Panc1 (cell line): ENCODE measurements at regions not wholly inside any gene's neighbourhood (a gene's known extent, or its start where the extent isn't known, plus 50 kb on each side); places are given as distances from the start of the nearest gene placed in this dataset.

Experiments used
- ATAC-seq: fragments of 200-7000 bp; cut with Tn5 transposase; 2 replicates; pipeline ENCODE4 v1.9.1; 2020; ENCODE audit warnings: mild to moderate bottlenecking, moderate library complexity
- BruUV-seq: library from RNA; stranded (reverse); fragments of 400-500 nt; replicated peaks from 2 replicates; lab custom pipeline; 2021; lab: Mats Ljungman, UMichigan
- CTCF ChIA-PET: fragments of 300-600 bp; sonication (Branson Sonifier 250); formaldehyde crosslinking; loops from one replicate; lab custom pipeline; 2022; ENCODE audit warnings: antibody characterized with exemption; lab: Charles Lee
- POLR2A ChIA-PET: fragments of 300-600 bp; sonication (Branson Sonifier 250); formaldehyde crosslinking; loops from one replicate; lab custom pipeline; 2022; ENCODE audit warnings: antibody characterized with exemption; lab: Charles Lee
- DNase-seq: peaks from one replicate; pipeline ENCODE4 v3.0.0-alpha.2; 2010; ENCODE audit warnings: low read depth, low spot score
- H3K27ac ChIP-seq: 2 replicates; pipeline ENCODE4 v1.5.1; 2011; ENCODE audit warnings: mild to moderate bottlenecking, low read length, inconsistent platforms
- H3K27me3 ChIP-seq: fragments of 200-500 bp; sonication (Bioruptor generic); 2 replicates; pipeline ENCODE4 v1.6.0; 2014; ENCODE audit warnings: low read length, inconsistent platforms; ENCODE audit not compliant: control insufficient read depth, insufficient read depth
- H3K36me3 ChIP-seq: fragments of 200-500 bp; sonication (Bioruptor generic); 2 replicates; pipeline ENCODE4 v1.5.1; 2014; ENCODE audit warnings: inconsistent platforms, mild to moderate bottlenecking, low read length, moderate library complexity; ENCODE audit not compliant: control insufficient read depth, insufficient read depth
- H3K4me1 ChIP-seq: 2 replicates; pipeline ENCODE4 v1.5.1; 2011; ENCODE audit warnings: inconsistent platforms, mild to moderate bottlenecking, low read length, moderate library complexity; ENCODE audit not compliant: control insufficient read depth, insufficient read depth
- H3K4me3 ChIP-seq, 2 experiments: 2 replicates each; pipeline ENCODE4 v1.5.1; 2011 to 2012; ENCODE audit warnings: low read depth in 2 of 2, low read length in 2 of 2, mild to moderate bottlenecking in 2 of 2, inconsistent platforms in 1 of 2, moderate library complexity in 1 of 2
- H3K9me3 ChIP-seq: fragments of 200-500 bp; sonication (Bioruptor generic); 2 replicates; pipeline ENCODE4 v1.5.1; 2014; ENCODE audit warnings: low read depth, mild to moderate bottlenecking, inconsistent platforms, low read length, moderate library complexity; ENCODE audit not compliant: control insufficient read depth, insufficient read depth
- POLR2AphosphoS5 ChIP-seq: IDR thresholded peaks from 2 replicates; pipeline ENCODE4 v1.6.1; 2012; ENCODE audit warnings: mild to moderate bottlenecking, low read depth, low read length, moderate library complexity
- SIN3A ChIP-seq: IDR thresholded peaks from 2 replicates; pipeline ENCODE4 v1.6.1; 2012; ENCODE audit warnings: low read depth, mild to moderate bottlenecking, low read length, moderate library complexity, borderline replicate concordance; ENCODE audit not compliant: insufficient read depth
- TCF7L2 ChIP-seq: IDR thresholded peaks from 2 replicates; pipeline ENCODE4 v1.6.1; 2011; ENCODE audit warnings: mild to moderate bottlenecking, low read depth, low read length, inconsistent platforms
- in situ Hi-C: cut with HindIII; loops from 2 replicates; pipeline ENCODE4 v1.10.0; 2016; ENCODE audit warnings: low sequenced_read_pairs, low pct_unique_long_range_greater_than_20kb
- intact Hi-C: fragments of 100-400 bp; cut with micrococcal nuclease; formaldehyde crosslinking; loops from one replicate; pipeline ENCODE4 v1.10.0; 2022; ENCODE audit not compliant: unreplicated experiment
- TF ChIP-seq, protein P1 (sequence below): fragments of 450-650 bp; IDR thresholded peaks from 2 replicates; pipeline ENCODE4 v1.5.1; 2017; ENCODE audit warnings: mild to moderate bottlenecking
- TF ChIP-seq, protein P2 (sequence below), 2 experiments: IDR thresholded peaks; 2 replicates each; pipeline ENCODE4 v1.6.1; 2011 to 2012; ENCODE audit warnings: low read depth in 2 of 2, control low read depth in 1 of 2, low read length in 1 of 2, mild to moderate bottlenecking in 1 of 2, moderate library complexity in 1 of 2; ENCODE audit not compliant: insufficient read depth in 1 of 2

DNA sequence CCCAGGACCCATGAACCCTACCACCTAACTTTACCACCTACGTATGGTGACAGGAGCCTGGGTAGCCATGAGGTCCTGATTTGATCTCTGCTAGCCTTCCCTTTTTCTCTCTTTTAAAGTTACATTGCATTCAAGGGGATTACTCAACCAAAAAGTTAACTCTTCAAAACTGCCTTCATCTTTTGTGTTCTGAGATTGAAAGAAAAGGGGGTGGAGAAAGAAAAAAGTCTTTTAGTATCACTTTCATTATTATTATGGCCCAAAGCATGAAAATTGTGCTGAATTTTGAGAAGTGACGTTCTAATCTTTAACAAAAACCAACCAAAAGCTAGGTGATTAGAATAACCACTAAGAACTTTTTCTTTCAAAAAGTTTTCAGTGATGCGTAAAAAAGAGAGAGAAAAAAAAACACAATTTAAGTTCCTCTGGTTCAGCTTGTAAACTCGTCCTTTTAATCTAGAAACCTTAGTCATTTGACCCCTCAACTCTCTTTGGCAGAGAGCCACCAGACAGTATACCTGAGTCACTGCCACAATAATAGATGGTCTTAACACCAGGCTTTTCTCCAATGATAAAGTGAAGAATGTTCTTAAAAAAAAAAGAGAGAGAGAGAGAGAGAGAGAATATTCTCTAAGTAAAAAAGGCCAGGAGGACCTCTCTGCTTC lies 347.4 kb upstream of the FGF13 start:
- Histone ChIP-seq H3K27ac (no peak overlapping the region), H3K9me3 (no peaks in the 10 kb centered on the region), H3K4me3 (no peak overlapping the region), H3K4me1 (no peaks in the 10 kb centered on the region), H3K27me3 (no peaks in the 10 kb centered on the region), H3K36me3 (no peaks in the 10 kb centered on the region)
- TF ChIP-seq TCF7L2 (no peak), SIN3A (no peak), POLR2AphosphoS5 (no peak)
- TF ChIP-seq, protein P1, sequence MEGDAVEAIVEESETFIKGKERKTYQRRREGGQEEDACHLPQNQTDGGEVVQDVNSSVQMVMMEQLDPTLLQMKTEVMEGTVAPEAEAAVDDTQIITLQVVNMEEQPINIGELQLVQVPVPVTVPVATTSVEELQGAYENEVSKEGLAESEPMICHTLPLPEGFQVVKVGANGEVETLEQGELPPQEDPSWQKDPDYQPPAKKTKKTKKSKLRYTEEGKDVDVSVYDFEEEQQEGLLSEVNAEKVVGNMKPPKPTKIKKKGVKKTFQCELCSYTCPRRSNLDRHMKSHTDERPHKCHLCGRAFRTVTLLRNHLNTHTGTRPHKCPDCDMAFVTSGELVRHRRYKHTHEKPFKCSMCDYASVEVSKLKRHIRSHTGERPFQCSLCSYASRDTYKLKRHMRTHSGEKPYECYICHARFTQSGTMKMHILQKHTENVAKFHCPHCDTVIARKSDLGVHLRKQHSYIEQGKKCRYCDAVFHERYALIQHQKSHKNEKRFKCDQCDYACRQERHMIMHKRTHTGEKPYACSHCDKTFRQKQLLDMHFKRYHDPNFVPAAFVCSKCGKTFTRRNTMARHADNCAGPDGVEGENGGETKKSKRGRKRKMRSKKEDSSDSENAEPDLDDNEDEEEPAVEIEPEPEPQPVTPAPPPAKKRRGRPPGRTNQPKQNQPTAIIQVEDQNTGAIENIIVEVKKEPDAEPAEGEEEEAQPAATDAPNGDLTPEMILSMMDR, result no peak
- TF ChIP-seq, protein P2, sequence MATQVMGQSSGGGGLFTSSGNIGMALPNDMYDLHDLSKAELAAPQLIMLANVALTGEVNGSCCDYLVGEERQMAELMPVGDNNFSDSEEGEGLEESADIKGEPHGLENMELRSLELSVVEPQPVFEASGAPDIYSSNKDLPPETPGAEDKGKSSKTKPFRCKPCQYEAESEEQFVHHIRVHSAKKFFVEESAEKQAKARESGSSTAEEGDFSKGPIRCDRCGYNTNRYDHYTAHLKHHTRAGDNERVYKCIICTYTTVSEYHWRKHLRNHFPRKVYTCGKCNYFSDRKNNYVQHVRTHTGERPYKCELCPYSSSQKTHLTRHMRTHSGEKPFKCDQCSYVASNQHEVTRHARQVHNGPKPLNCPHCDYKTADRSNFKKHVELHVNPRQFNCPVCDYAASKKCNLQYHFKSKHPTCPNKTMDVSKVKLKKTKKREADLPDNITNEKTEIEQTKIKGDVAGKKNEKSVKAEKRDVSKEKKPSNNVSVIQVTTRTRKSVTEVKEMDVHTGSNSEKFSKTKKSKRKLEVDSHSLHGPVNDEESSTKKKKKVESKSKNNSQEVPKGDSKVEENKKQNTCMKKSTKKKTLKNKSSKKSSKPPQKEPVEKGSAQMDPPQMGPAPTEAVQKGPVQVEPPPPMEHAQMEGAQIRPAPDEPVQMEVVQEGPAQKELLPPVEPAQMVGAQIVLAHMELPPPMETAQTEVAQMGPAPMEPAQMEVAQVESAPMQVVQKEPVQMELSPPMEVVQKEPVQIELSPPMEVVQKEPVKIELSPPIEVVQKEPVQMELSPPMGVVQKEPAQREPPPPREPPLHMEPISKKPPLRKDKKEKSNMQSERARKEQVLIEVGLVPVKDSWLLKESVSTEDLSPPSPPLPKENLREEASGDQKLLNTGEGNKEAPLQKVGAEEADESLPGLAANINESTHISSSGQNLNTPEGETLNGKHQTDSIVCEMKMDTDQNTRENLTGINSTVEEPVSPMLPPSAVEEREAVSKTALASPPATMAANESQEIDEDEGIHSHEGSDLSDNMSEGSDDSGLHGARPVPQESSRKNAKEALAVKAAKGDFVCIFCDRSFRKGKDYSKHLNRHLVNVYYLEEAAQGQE (IDR thresholded peaks at IDR 0.05; ENCODE audit: insufficient read depth in 1 of 2, low read depth in 2 of 2, low read length in 1 of 2), result no peak
- ChIA-PET POLR2A (no interaction called here), CTCF (no interaction called here)
- BruUV-seq, result no TSS peak
- no peak for DNase-seq
- ATAC-seq, result no peak
- intact Hi-C loops (no loop called here), in situ Hi-C loops (no loop called here)

DNA sequence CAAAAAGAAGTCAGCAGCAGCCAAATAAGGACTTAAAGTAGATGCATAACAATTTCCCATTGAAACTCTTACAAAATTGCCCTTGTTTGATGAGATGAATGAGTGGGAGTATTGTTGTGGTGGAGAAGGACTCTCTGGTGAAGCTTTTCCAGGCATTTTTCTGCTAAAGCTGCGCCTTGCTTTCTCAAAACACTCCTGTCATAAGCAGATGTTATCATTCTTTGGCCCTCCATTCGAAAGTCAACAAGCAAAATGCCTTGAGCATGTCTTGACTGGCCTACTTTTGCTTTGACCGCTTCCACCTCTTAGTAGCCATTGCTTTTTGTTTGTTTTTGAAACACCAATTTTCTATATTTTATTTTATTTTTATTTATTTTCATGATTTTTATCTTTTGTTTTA lies 340.9 kb upstream of the FGF13 start:
- no peaks in the 10 kb centered on the region for H3K4me1 ChIP-seq
- ATAC-seq, result no peak
- intact Hi-C loops, result no loop called here
- ChIA-PET POLR2A (no interaction called here), CTCF (no interaction called here)
- H3K27me3 ChIP-seq, result no peaks in the 10 kb centered on the region
- no peaks in the 10 kb centered on the region for H3K36me3 ChIP-seq
- H3K4me3 ChIP-seq, result no peak overlapping the region
- no TSS peak for BruUV-seq
- no peak overlapping the region for H3K27ac ChIP-seq
- in situ Hi-C loops, result no loop called here
- DNase-seq, result no peak
- H3K9me3 ChIP-seq, result no peaks in the 10 kb centered on the region
- TF ChIP-seq TCF7L2 (no peak), SIN3A (no peak), POLR2AphosphoS5 (no peak)
- TF ChIP-seq, protein P2 (IDR thresholded peaks at IDR 0.05; ENCODE audit: insufficient read depth in 1 of 2, low read depth in 2 of 2, low read length in 1 of 2), result no peak
- TF ChIP-seq, protein P1, result no peak
